ENCODE measurements at regions not wholly inside any gene's neighbourhood (a gene's known extent, or its start where the extent isn't known, plus 50 kb on each side); places are given as distances from the start of the nearest gene placed in this dataset.
A peak's percentile ranks its signal among the peaks of the same experiment; 100 is the strongest.

DNA sequence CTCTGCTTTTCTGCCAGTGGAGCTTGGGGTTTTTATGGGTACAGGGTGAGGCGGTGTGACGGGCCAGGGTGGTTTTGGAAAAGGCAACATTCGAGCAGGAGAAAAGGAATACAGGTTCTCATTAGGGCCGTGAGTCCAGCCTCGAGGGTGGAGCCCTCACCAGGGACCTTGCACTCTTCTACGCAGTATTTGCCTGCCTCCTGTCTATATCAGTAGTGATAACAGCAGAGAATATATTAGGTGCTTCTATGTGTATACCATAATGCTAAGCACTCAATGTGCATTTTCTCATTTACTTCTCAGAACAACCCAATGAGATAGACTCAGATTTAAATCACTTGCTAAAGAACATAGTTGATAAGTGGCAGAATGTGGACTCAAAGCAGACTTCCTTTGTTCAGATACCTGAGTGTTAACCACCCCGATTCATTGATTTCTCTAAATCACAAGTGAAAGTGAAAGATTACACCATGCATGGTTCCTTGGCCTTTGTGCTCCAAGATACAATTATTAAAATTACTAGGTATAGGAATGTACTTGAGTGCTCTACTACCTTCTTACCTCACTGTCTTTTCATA is 403.9 kb downstream of the PCDH7 start:
- DNase-seq, result no peak

- DNase-seq, result no peak
Measured at GRCh38 chr4:31125061-31125460, 404.9 kb downstream of the PCDH7 start.

DNA sequence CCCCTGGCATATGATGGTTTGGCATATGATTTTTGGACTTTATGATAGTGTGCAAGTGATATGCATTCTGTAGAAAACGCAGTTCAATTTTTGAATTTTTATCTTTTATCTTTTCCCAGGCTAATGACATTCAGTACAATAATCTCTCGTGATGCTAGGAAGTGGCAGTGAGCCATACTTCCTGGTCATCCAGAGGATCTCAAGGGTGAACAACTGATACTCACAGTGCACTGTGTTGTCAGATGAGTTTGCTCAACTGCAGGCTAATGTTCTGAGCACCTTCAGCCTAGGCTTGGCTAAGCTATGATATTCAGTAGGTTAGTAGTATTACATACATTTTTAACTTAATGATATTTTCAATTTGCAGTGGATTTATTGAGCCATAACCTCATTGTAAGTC is 405.3 kb downstream of the PCDH7 start:
- no peak for DNase-seq

GRCh38 chr4:31126881-31127398 is 406.8 kb downstream of the PCDH7 start:
- DNase-seq, result no peak

GRCh38 chr4:31130930-31131329 is 410.8 kb downstream of the PCDH7 start:
- no peak for DNase-seq

- no peak for DNase-seq
Measured at GRCh38 chr4:31134720-31135119, 414.6 kb downstream of the PCDH7 start.

DNA sequence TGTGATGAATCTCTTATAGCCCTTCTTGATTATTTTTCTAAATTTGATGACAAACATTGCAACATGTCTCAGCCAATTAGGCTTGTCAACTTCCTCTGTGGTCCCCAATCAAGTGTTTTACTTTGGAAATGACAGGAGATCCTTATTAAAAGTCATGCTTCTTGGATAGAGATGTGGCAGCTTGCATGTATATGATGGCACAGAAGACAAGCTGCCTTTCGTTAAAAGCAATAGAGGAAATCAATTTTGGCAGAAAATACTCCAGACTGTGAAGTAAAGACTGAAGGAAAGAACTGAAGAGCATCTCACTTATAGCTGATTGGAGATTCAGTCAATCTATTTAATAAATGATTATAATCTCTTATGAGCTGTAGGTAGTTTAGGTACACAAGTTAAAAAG is 419.6 kb downstream of the PCDH7 start:
- no peak for DNase-seq

DNA sequence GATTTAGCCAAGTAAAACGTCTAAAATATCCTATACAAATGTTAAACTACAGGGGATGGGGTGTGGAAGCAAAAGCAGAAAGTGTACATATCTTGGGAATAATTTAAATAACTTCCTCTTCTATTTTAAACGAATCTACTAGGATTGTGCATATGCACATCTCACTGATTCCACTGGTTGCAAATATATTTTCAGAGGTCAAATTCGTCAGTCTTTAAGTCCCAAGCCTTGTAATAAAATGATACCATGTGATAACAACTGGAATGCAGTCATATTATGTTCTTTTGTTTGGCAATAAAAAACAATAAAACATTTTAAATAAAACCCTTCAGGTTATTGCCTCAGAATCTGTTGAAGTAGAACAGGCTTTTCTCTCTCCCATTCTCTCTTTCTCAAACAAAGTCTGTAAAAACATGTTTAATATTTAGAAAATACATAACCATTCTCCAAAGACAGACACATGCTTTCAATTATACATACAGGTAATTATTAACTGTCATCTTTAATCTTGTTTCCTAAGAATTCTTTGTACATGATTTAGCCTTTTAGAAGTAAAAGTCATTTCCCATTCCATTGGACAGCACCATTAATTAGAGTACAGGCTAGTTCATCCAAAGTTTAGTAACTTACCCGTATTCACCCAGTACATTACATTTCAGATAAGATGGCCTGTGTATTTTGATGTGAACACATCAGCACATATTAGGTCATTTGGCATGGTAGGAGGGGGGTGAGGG is 421.1 kb downstream of the PCDH7 start:
- DNase-seq, result no peak

DNA sequence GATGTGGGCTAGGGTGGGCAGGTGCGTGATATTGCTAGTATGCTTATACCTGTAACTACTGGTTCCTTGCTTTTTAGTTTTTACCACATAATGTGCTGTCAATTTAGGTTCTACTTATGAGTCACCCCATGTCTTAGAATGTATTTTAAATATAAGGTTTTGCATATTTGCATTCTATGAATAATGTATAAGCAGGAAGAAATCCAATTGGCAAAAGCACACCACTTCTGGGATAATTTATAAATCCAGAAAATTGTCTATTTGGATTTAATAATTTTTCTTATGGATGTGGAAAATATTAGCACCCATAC is 421.6 kb downstream of the PCDH7 start:
- DNase-seq, result no peak

DNA sequence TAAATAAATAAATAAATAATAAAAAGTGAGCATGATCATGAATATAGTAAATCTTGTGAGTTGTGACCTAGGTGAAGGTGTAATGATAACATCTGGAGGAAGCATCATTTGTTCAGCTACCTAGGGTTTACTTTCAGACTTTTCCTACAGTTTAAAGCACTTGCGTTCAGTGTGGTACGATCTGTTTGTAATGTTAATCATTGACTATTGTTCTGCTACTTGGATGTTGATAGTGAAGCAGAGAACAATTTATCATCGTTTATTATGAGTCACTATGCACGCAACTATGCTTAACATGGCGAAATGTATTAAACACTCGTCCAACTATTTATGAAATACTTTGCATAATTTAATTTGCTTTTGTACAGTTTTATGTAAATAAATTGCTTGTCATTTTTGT is 426.2 kb downstream of the PCDH7 start:
- no peak for DNase-seq

DNA sequence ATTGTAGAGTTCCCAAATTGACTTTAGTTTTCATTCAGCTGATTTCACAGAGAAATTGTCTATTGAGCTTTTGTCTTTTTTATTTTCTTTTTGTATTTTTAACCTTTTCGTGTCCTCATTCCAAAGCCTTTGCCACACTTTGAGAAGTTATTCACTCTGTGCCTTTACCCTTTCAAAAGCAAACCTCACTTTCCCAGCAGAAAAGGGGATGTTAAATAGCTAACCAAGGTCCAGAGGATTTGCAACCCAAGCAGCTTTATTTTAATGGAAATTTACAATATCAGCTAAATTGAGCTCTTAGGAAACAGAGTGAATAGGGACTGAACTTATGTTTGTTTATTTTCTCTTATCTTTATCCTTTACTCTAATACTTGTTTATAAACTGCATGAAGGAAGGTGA is 428.8 kb downstream of the PCDH7 start:
- DNase-seq, result no peak

GRCh38 chr4:31156221-31156620 is 436.1 kb downstream of the PCDH7 start:
- DNase-seq, result no peak

- no peak for DNase-seq
Measured at GRCh38 chr4:31160146-31160545, 440.0 kb downstream of the PCDH7 start.

DNA sequence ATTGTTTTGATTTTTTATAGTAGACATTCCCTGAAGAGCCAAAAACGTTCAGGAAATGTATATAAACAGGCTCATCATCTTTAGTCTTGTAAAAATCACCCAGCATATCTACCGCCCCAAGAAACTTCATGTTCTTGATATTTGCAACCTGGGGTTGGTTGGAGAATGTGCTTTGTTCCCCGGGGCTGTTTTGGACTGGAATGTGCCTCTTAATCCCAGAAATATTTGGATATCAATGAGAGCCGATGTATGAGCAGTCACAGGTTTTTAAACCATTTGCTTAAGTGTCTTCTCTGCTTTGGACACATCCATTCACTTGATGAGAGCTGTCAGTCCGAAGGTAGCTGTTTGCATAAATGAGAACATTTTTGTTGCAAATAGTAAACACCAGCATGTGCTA is 449.7 kb downstream of the PCDH7 start:
- no peak for DNase-seq

DNA sequence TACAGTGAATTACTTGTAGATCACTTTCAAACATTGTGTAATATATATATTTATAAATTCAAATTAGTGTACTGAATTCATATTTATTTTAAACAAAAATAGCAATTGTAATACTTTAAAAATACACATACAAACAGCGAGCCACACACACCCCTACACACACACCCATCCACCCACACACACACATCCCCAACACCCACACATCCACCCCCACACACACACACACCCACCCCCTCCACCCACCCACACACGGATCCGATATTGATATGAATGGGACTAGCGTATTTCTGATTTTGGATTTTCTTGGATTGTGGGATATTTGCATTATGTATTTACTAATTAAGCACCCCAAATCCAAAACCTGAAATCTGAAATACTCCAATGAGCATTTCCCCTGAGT is 451.2 kb downstream of the PCDH7 start:
- DNase-seq, result no peak

GRCh38 chr4:31175242-31175910 is 455.2 kb downstream of the PCDH7 start:
- DNase-seq, result no peak

- DNase-seq, result no peak
Measured at GRCh38 chr4:31183256-31183655, 463.1 kb downstream of the PCDH7 start.

GRCh38 chr4:31185014-31185585 is 464.9 kb downstream of the PCDH7 start:
- DNase-seq, result peak; percentile 9

- DNase-seq, result no peak
Measured at GRCh38 chr4:31187979-31188378, 467.8 kb downstream of the PCDH7 start.

DNA sequence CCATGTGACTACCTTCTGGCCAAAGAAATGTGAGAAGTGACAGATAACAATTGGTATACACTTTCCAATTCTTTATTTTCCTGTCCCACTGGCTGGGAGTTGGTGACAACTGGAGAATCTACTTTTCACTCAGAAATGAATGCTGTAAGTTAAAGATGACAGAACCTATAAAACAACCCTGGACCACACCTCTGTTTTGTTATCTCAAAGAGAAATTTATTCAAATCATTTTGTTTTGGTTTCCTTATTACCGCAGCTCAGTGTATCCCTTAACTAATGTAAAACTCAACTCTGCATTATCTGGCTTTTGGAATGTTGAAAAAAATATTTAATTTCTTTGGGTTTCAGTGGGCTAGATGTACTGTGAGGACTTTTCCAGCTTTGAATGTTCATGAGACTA is 469.8 kb downstream of the PCDH7 start:
- no peak for DNase-seq

DNA sequence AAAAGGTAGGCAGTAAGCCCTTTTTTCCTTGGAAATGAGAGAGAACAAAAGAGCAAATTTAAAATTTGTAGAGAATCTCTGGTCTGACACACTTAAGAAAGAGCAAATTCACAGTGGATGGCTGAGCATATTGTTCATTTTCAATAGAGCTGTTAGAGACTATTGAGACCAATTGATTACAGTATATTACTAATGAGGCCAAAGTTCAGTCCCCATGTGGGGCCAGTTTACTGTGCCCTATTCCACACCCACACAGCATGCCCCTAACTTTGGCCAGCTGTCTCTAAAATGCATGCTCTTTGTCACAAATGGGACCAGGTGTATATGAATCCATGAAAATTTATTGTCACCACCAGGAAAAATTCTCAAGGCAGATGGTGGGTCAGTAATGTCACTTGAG is 470.5 kb downstream of the PCDH7 start:
- DNase-seq, result no peak

DNA sequence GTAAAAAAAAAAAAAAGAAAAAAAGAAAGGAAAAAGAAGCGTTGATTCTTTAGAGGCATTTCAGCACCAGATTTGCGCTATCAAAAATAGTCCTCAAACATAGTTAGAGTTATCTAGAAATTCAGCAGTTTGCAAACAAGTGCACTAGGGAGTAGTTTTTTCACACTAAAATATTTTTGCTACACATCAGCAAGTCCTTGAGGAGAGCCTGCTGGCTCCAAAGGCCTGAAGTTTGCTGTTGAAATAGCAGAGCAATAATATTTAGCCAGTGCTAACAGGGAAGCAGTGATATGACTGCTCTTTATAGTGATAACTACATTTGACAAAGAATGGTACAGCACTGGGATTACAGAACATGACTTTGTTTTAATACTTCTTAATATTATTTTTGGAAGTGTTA is 472.2 kb downstream of the PCDH7 start:
- no peak for DNase-seq

DNA sequence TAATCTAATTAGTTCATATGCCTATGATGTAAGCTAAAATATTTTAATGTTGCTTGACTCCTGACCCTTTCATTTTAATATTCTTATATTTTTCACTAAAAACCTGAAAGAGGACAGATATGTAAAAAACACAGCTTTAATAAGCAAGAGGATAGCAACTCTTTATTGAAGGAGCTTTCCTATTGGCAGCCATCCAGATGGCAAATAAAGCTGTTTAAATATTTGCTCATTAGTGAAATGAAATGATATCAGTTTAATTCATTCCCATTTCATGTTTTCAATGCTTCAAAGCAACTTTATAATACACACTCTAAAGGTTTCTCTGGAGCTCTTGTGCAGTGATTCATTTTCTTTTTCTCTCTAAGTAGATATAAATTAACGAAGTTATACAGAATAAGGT is 473.4 kb downstream of the PCDH7 start:
- DNase-seq, result no peak

- DNase-seq, result no peak
Measured at GRCh38 chr4:31194823-31195222, 474.7 kb downstream of the PCDH7 start.
